Endothelial cell of umbilical vein (primary cell): ENCODE measurements at regions not wholly inside any gene's neighbourhood (a gene's known extent, or its start where the extent isn't known, plus 50 kb on each side); places are given as distances from the start of the nearest gene placed in this dataset.

Experiments used
- BruUV-seq: library from RNA; stranded (reverse); fragments of 400-500 nt; replicated peaks from 2 replicates; lab custom pipeline; 2021; lab: Mats Ljungman, UMichigan
- CTCF ChIA-PET: fragments of 300-600, 350-600 bp; sonication (Branson Sonifier 250); formaldehyde crosslinking; loops from one replicate; lab custom pipeline; 2021; ENCODE audit warnings: antibody characterized with exemption, inconsistent platforms; lab: Charles Lee
- POLR2A ChIA-PET: fragments of 300-600, 350-600 bp; sonication (Branson Sonifier 250); formaldehyde crosslinking; loops from one replicate; lab custom pipeline; 2021; ENCODE audit warnings: antibody characterized with exemption, inconsistent platforms; lab: Charles Lee
- DNase-seq: peaks from one replicate; pipeline ENCODE4 v3.0.0-alpha.2; 2011; ENCODE audit warnings: low read depth, low spot score
- FAIRE-seq: peaks from 2 replicates; lab custom pipeline; 2011; peaks lifted over from hg19 to GRCh38; lab: Jason Lieb, UNC
- H2AFZ ChIP-seq: 2 replicates; pipeline ENCODE4 v1.6.0; 2012; ENCODE audit warnings: low read depth, low read length, control low read depth, inconsistent platforms
- H3K27ac ChIP-seq: 2 replicates; pipeline ENCODE4 v1.5.1; 2011; ENCODE audit warnings: low read depth, mild to moderate bottlenecking, control low read depth, low read length, moderate library complexity; ENCODE audit not compliant: insufficient read depth
- H3K27me3 ChIP-seq, 2 experiments: 2 replicates each; pipeline versions ENCODE4 v1.6.0 to v1.6.1; 2011; ENCODE audit warnings: low read length in 2 of 2, mixed read lengths in 1 of 2; ENCODE audit not compliant: control insufficient read depth in 2 of 2, insufficient read depth in 2 of 2
- H3K36me3 ChIP-seq, 2 experiments: 2 replicates in 1 of 2; 3 replicates in 1 of 2; pipeline ENCODE4 v1.5.1; 2011; ENCODE audit warnings: low read length in 2 of 2, mild to moderate bottlenecking in 1 of 2, moderate library complexity in 1 of 2; ENCODE audit not compliant: control insufficient read depth in 2 of 2, insufficient read depth in 2 of 2; ENCODE audit errors: extremely low read depth in 1 of 2
- H3K4me1 ChIP-seq: 3 replicates; pipeline ENCODE4 v1.5.1; 2011; ENCODE audit warnings: mild to moderate bottlenecking, low read length; ENCODE audit not compliant: control insufficient read depth, insufficient read depth; ENCODE audit errors: extremely low read depth
- H3K4me2 ChIP-seq: 2 replicates; pipeline ENCODE4 v1.6.1; 2011; ENCODE audit warnings: low read length, control low read depth, mixed read lengths; ENCODE audit not compliant: insufficient read depth
- H3K4me3 ChIP-seq, 3 experiments: fragments of 200-600 bp in 1 of 3; sonication (generic), shearing (Covaris generic) in 1 of 3; replicated peaks in 1 of 3; 2 replicates each; pipeline ENCODE4 v1.5.1; 2011 to 2016; ENCODE audit warnings: control low read depth in 3 of 3, low read length in 3 of 3, mild to moderate bottlenecking in 2 of 3, inconsistent platforms in 1 of 3, low read depth in 1 of 3, moderate library complexity in 1 of 3; ENCODE audit not compliant: insufficient read depth in 1 of 3
- H3K79me2 ChIP-seq: 2 replicates; pipeline ENCODE4 v1.6.0; 2012; ENCODE audit warnings: low read length, inconsistent platforms; ENCODE audit not compliant: control insufficient read depth, insufficient read depth
- H3K9ac ChIP-seq: replicated peaks from 2 replicates; pipeline ENCODE3; 2011; ENCODE audit warnings: low read length, control low read depth; ENCODE audit not compliant: insufficient read depth; ENCODE audit errors: extremely low read depth
- H3K9me1 ChIP-seq: replicated peaks from 3 replicates; pipeline ENCODE4 v1.6.0; 2011; ENCODE audit warnings: mild to moderate bottlenecking, low read length; ENCODE audit not compliant: control insufficient read depth, insufficient read depth; ENCODE audit errors: extremely low read depth
- H3K9me3 ChIP-seq: replicated peaks from 2 replicates; pipeline ENCODE4 v1.5.1; 2012; ENCODE audit warnings: low read length, inconsistent platforms; ENCODE audit not compliant: control insufficient read depth, insufficient read depth
- H4K20me1 ChIP-seq: replicated peaks from 2 replicates; pipeline ENCODE3; 2011; ENCODE audit warnings: mild to moderate bottlenecking, low read length; ENCODE audit not compliant: control insufficient read depth, insufficient read depth; ENCODE audit errors: extremely low read depth
- EZH2 ChIP-seq: IDR thresholded peaks from 2 replicates; pipeline ENCODE4 v1.6.1; 2012; ENCODE audit warnings: borderline replicate concordance, low read depth, mild to moderate bottlenecking, moderate library complexity, low read length, inconsistent platforms; ENCODE audit not compliant: severe bottlenecking
- FOS ChIP-seq: IDR thresholded peaks from 2 replicates; pipeline ENCODE4 v1.6.1; 2011; ENCODE audit warnings: mild to moderate bottlenecking, low read length, moderate library complexity, borderline replicate concordance; ENCODE audit not compliant: insufficient read depth
- GATA2 ChIP-seq: IDR thresholded peaks from 2 replicates; pipeline ENCODE4 v1.7.0; 2011; ENCODE audit warnings: low read depth, mild to moderate bottlenecking, moderate library complexity, mixed read lengths, low read length; ENCODE audit not compliant: insufficient read length, insufficient read depth
- JUN ChIP-seq: IDR thresholded peaks from 2 replicates; pipeline ENCODE4 v1.6.1; 2011; ENCODE audit warnings: borderline replicate concordance, low read depth; ENCODE audit not compliant: insufficient read length, insufficient read depth
- MYC ChIP-seq: IDR thresholded peaks from one replicate; pipeline ENCODE4 v1.6.1; 2011; ENCODE audit warnings: mild to moderate bottlenecking, low read depth, low read length
- POLR2A ChIP-seq: IDR thresholded peaks from 2 replicates; pipeline ENCODE4 v1.6.1; 2012; ENCODE audit warnings: low read depth, mild to moderate bottlenecking, control low read depth, low read length
- POLR2AphosphoS5 ChIP-seq: IDR thresholded peaks from 2 replicates; pipeline ENCODE4 v1.6.1; 2012; ENCODE audit warnings: low read depth, mild to moderate bottlenecking, control low read depth, low read length, moderate library complexity; ENCODE audit not compliant: insufficient read depth
- dilution Hi-C: fragments of 300-500 bp; cut with MboI; formaldehyde crosslinking; loops from one replicate; pipeline ENCODE4 v1.15.0; 2019; ENCODE audit warnings: low sequenced_read_pairs; ENCODE audit not compliant: extremely low pct_ligation_motif_present
- intact Hi-C: fragments of 100-400 bp; cut with micrococcal nuclease; formaldehyde crosslinking; loops from one replicate; pipeline ENCODE4 v1.10.0; 2022
- TF ChIP-seq, protein P1 (sequence below), 2 donors: IDR thresholded peaks; 1 replicate in 1 of 2; 2 replicates in 1 of 2; pipeline ENCODE4 v1.5.1; 2011; ENCODE audit warnings: low read length in 2 of 2, mild to moderate bottlenecking in 2 of 2, moderate library complexity in 2 of 2, control low read depth in 1 of 2, inconsistent platforms in 1 of 2, low read depth in 1 of 2; ENCODE audit not compliant: insufficient read depth in 1 of 2; ENCODE audit errors: extremely low read depth in 1 of 2
- TF ChIP-seq, protein P2 (sequence below): IDR thresholded peaks from 2 replicates; pipeline ENCODE4 v1.6.1; 2011; ENCODE audit not compliant: insufficient read depth, insufficient read length

DNA sequence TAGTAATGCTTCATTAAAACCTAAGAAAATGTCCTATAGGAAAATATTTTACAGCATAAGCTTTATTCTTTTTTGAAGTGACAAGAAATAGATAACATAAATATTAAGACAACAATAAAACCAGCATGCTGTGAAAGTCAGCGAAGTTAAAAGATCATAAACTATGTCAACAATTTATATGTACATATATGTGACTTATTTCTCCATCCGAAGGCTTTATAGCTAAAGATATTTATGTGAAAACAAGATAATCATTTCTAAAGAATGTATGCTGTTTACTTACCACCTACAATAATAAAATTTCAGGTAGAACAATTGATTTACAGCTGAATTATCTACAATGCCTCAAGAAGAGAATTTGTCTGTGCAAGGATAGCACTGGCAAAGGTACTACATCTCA, 283.4 kb downstream of the CRPPA start:
- Histone ChIP-seq H3K79me2 (no peaks in the 10 kb centered on the region), H3K27ac (no peak overlapping the region), H3K4me2 (no peak overlapping the region), H2AFZ (no peak overlapping the region), H3K27me3 (no peaks in the 10 kb centered on the region), H4K20me1 (no peaks in the 10 kb centered on the region), H3K9ac (no peak overlapping the region), H3K9me3 (no peaks in the 10 kb centered on the region), H3K4me1 (no peaks in the 10 kb centered on the region), H3K36me3 (no peaks in the 10 kb centered on the region), H3K9me1 (no peaks in the 10 kb centered on the region), H3K4me3 (no peak overlapping the region)
- ChIA-PET POLR2A (no interaction called here), CTCF (interaction anchor here (0.9 to 2.5 kb wide), 3 partner anchors 13 to 427 kb away, joined by 3 to 9 read pairs (median 4); no protein-coding TSS in a partner anchor)
- FAIRE-seq (no peak), DNase-seq (no peak)
- BruUV-seq: no TSS peak
- dilution Hi-C loops (no loop called here), intact Hi-C loops (loop anchor here (5.0 kb wide), 1 partner anchor 94 kb away; no protein-coding TSS in a partner anchor)
- TF ChIP-seq POLR2A: no peak
- no peak for TF ChIP-seq MYC
- no peak for TF ChIP-seq JUN
- TF ChIP-seq GATA2: no peak
- TF ChIP-seq, protein P1, sequence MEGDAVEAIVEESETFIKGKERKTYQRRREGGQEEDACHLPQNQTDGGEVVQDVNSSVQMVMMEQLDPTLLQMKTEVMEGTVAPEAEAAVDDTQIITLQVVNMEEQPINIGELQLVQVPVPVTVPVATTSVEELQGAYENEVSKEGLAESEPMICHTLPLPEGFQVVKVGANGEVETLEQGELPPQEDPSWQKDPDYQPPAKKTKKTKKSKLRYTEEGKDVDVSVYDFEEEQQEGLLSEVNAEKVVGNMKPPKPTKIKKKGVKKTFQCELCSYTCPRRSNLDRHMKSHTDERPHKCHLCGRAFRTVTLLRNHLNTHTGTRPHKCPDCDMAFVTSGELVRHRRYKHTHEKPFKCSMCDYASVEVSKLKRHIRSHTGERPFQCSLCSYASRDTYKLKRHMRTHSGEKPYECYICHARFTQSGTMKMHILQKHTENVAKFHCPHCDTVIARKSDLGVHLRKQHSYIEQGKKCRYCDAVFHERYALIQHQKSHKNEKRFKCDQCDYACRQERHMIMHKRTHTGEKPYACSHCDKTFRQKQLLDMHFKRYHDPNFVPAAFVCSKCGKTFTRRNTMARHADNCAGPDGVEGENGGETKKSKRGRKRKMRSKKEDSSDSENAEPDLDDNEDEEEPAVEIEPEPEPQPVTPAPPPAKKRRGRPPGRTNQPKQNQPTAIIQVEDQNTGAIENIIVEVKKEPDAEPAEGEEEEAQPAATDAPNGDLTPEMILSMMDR (IDR thresholded peaks at IDR 0.05; ENCODE audit: extremely low read depth in 1 of 2, insufficient read depth in 1 of 2, low read depth in 1 of 2, low read length in 2 of 2): no peak
- TF ChIP-seq FOS: no peak
- TF ChIP-seq, protein P2, sequence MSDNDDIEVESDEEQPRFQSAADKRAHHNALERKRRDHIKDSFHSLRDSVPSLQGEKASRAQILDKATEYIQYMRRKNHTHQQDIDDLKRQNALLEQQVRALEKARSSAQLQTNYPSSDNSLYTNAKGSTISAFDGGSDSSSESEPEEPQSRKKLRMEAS: no peak
- TF ChIP-seq EZH2: no peak
- no peak for TF ChIP-seq POLR2AphosphoS5
